ENCODE measurements at regions not wholly inside any gene's neighbourhood (a gene's known extent, or its start where the extent isn't known, plus 50 kb on each side); places are given as distances from the start of the nearest gene placed in this dataset.
"Not testable (repeated sequence)": the region's sequence is repeated elsewhere in the genome, so short reads cannot be mapped to it uniquely, and the experiment has no call there.

DNA sequence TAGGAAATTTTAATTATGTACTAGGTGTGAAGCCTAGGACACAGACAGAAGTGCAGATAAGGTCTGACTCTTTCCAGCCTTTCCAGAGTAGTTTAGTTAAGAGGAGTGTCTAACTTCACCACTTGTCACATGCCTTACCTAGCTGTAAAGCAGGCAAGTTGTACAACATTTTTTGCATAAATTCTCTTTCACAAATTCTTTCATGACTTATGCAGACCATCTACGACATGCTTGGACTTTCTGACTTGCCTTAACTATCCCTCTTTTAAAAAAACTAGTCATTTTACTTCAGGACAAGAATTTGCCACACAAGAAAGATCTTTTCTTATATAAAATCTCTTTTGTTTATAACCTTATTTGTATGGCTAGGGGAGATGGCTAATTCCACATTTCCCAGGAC, 1273.6 kb upstream of the SLC39A10 start:
- H3K9me3 ChIP-seq, result peaks cover 10% of the 10 kb centered on the region; the same call in 2 of the 3 replicates
- no peaks in the 10 kb centered on the region for H3K4me1 ChIP-seq
- 0% methylated on average over 1 of the region's 1 CpG for WGBS (ENCODE audit: missing lambda C conversion rate)
- no peak overlapping the region for H3K27ac ChIP-seq
- FAIRE-seq, result no peak
- no peak for ATAC-seq
- POLR2A ChIA-PET, result no interaction called here
- no peak overlapping the region for H3K4me2 ChIP-seq
- CTCF ChIA-PET, result no interaction called here
- peak in 1 of 2 experiments; percentile 13 for DNase-seq (ENCODE audit: low read depth in 1 of 2, low spot score in 1 of 2)
- no peak overlapping the region for H3K4me3 ChIP-seq
- TF ChIP-seq EHF (CRISPR knock-in tag; IDR thresholded peaks at IDR 0.05) (no peak), GATA3 (IDR thresholded peaks at IDR 0.05; ENCODE audit: borderline replicate concordance) (no peak), TFCP2L1 (CRISPR knock-in tag; IDR thresholded peaks at IDR 0.05) (no peak), ZFP36 (IDR thresholded peaks at IDR 0.05; ENCODE audit: borderline replicate concordance, partially characterized antibody) (peak; percentile 92)

DNA sequence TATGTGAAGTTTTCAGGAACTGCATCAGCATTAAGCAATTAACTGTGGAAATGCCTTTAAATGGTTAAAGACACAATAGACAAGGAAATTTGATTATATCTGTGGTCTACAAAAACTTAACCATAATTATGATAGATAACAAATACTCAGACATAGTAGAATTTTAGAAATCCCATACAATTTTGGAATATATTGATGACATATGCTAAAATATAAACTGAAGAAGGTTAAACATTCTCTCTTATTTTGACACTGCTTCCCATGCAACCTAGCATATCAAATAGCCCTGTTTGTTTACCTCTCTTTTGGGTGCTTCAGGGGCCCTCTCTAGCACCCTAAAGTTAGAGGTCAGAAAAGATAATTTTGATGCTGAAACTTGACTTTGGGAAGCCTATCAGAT, 1274.8 kb upstream of the SLC39A10 start:
- Histone ChIP-seq H3K9me3 (peaks cover 10% of the 10 kb centered on the region; the same call in 2 of the 3 replicates), H3K4me2 (no peak overlapping the region), H3K4me3 (no peak overlapping the region), H3K4me1 (no peaks in the 10 kb centered on the region), H3K27ac (no peak overlapping the region)
- no peak for FAIRE-seq
- ATAC-seq, result no peak
- ChIA-PET POLR2A (no interaction called here), CTCF (no interaction called here)
- no peak for DNase-seq (ENCODE audit: low read depth in 1 of 2, low spot score in 1 of 2)
- no peak for TF ChIP-seq ZFP36 (IDR thresholded peaks at IDR 0.05; ENCODE audit: borderline replicate concordance, partially characterized antibody)
- no peak for TF ChIP-seq HOXB13 (CRISPR knock-in tag; IDR thresholded peaks at IDR 0.05; ENCODE audit: low read depth)
- no peak for TF ChIP-seq MYC (IDR thresholded peaks at IDR 0.05; ENCODE audit: borderline replicate concordance, low read length)
- peak; percentile 19 for TF ChIP-seq MAFK (IDR thresholded peaks at IDR 0.05; ENCODE audit: partially characterized antibody)
- no peak for TF ChIP-seq HOXA7 (CRISPR knock-in tag; IDR thresholded peaks at IDR 0.05)
- TF ChIP-seq HMGXB4 (CRISPR knock-in tag; IDR thresholded peaks at IDR 0.05; ENCODE audit: borderline replicate concordance), result no peak
- no peak for TF ChIP-seq KDM5A (IDR thresholded peaks at IDR 0.05)

DNA sequence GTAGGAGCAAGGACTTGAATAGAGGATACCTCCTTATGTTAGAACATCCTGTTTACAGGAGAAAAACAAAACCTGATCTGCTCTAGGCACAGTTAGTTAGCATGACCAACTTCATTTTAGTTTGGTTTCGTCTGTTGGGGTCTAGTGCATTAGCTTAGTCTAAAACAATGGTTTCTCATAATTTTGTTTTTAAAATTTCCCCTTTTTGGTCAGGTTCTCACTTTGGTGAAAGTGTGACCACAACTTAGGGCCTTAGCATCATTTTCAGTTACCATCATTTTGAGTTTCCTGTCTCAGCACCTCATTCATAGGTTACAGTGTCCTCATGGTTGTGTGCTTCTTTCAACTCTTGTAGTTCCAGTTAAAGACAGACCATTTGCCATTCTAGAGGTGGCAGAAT, 1277.0 kb upstream of the SLC39A10 start:
- no peak overlapping the region for H3K27ac ChIP-seq
- ChIA-PET POLR2A (no interaction called here), CTCF (no interaction called here)
- H3K4me2 ChIP-seq, result no peak overlapping the region
- ATAC-seq (no peak), DNase-seq (ENCODE audit: low read depth in 1 of 2, low spot score in 1 of 2) (no peak), FAIRE-seq (no peak)
- no peak overlapping the region for H3K4me3 ChIP-seq
- H3K9me3 ChIP-seq, result peaks cover 10% of the 10 kb centered on the region; the same call in 1 of the 3 replicates
- TF ChIP-seq RARB (CRISPR knock-in tag; IDR thresholded peaks at IDR 0.05), result no peak
- H3K4me1 ChIP-seq, result no peaks in the 10 kb centered on the region
- 10% methylated on average over 1 of the region's 1 CpG for WGBS (ENCODE audit: missing lambda C conversion rate)

- FAIRE-seq; H3K4me2 ChIP-seq; H3K4me1 ChIP-seq; H3K9me3 ChIP-seq; H3K4me3 ChIP-seq; POLR2A ChIA-PET; ATAC-seq; DNase-seq (ENCODE audit: low read depth in 1 of 2, low spot score in 1 of 2); H3K27ac ChIP-seq: not testable (repeated sequence)
- 39% methylated on average over 3 of the region's 3 CpGs for WGBS (ENCODE audit: missing lambda C conversion rate)
- CTCF ChIA-PET, result interaction anchor here (0.6 kb wide), 1 partner anchor 1085 kb away, joined by 4 read pairs; no protein-coding TSS in a partner anchor
These were observed 1289.6 kb upstream of the SLC39A10 start for GRCh38 chr2:194367390-194367789.

DNA sequence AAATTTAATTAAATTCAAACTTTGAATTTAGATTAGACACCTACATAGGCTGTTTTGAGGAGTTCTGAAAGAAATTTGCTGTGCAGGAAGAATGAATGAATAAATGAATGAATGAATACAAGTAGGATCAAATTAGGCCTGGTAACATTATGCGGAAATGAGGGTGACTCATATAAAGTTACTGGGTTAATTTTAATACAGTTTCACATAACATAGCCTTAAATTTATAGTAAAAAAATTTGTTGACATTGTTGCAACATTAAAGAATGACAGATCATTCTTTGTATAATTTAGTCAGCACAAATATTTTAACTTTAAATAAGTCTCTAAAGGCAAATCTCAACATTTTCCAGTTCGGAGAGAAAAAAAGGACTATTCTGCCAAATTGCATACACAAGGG, 1293.1 kb upstream of the SLC39A10 start:
- CTCF ChIA-PET, result no interaction called here
- Histone ChIP-seq H3K9me3 (no peaks in the 10 kb centered on the region), H3K27ac (no peak overlapping the region), H3K4me2 (no peak overlapping the region), H3K4me3 (no peak overlapping the region), H3K4me1 (no peaks in the 10 kb centered on the region)
- ATAC-seq, result no peak
- POLR2A ChIA-PET, result no interaction called here
- DNase-seq (ENCODE audit: low read depth in 1 of 2, low spot score in 1 of 2), result no peak
- no peak for FAIRE-seq
- 64% methylated on average over 2 of the region's 2 CpGs for WGBS (ENCODE audit: missing lambda C conversion rate)
- no peak for TF ChIP-seq RNF2 (IDR thresholded peaks at IDR 0.05; ENCODE audit: borderline replicate concordance, low read depth)
- no peak for TF ChIP-seq RAD21 (conservative IDR thresholded peaks at IDR 0.05 in 1 of 2, IDR thresholded peaks at IDR 0.05 in 1 of 2)
- no peak for TF ChIP-seq HMGXB4 (CRISPR knock-in tag; IDR thresholded peaks at IDR 0.05; ENCODE audit: borderline replicate concordance)
- no peak for TF ChIP-seq HEYL (CRISPR knock-in tag; IDR thresholded peaks at IDR 0.05)
- TF ChIP-seq TP53 (CRISPR knock-in tag; IDR thresholded peaks at IDR 0.05), result no peak
- TF ChIP-seq PHF8 (IDR thresholded peaks at IDR 0.05; ENCODE audit: borderline replicate concordance, low read depth), result no peak
- no peak for TF ChIP-seq ZC3H11A (IDR thresholded peaks at IDR 0.05)
- TF ChIP-seq CBX2 (IDR thresholded peaks at IDR 0.05; ENCODE audit: borderline replicate concordance, low read depth), result no peak
- no peak for TF ChIP-seq MYC (IDR thresholded peaks at IDR 0.05; ENCODE audit: borderline replicate concordance, low read length)
- TF ChIP-seq HOXA7 (CRISPR knock-in tag; IDR thresholded peaks at IDR 0.05), result no peak
- no peak for TF ChIP-seq HOXB5 (CRISPR knock-in tag; IDR thresholded peaks at IDR 0.05)
- no peak for TF ChIP-seq HES2 (IDR thresholded peaks at IDR 0.05)
- TF ChIP-seq, protein P1, sequence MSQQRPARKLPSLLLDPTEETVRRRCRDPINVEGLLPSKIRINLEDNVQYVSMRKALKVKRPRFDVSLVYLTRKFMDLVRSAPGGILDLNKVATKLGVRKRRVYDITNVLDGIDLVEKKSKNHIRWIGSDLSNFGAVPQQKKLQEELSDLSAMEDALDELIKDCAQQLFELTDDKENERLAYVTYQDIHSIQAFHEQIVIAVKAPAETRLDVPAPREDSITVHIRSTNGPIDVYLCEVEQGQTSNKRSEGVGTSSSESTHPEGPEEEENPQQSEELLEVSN (IDR thresholded peaks at IDR 0.05; ENCODE audit: borderline replicate concordance, low read depth), result no peak
- no peak for TF ChIP-seq KDM1A (IDR thresholded peaks at IDR 0.05; ENCODE audit: low read depth)
- no peak for TF ChIP-seq POLR2AphosphoS2 (conservative IDR thresholded peaks at IDR 0.05; ENCODE audit: low read length)
- TF ChIP-seq CHD2 (IDR thresholded peaks at IDR 0.05; ENCODE audit: low read length, partially characterized antibody), result no peak
